Fibroblast of lung (primary cell): ENCODE measurements at regions not wholly inside any gene's neighbourhood (a gene's known extent, or its start where the extent isn't known, plus 50 kb on each side); places are given as distances from the start of the nearest gene placed in this dataset.

Source experiments
- CTCF ChIP-seq, 2 donors: IDR thresholded peaks in 1 of 2; conservative IDR thresholded peaks in 1 of 2; 1 replicate in 1 of 2; 2 replicates in 1 of 2; pipeline ENCODE4 v1.5.1; 2011 to 2012; ENCODE audit warnings: low read length in 2 of 2, control low read depth in 1 of 2, inconsistent platforms in 1 of 2, low read depth in 1 of 2, mild to moderate bottlenecking in 1 of 2
- EZH2 ChIP-seq: IDR thresholded peaks from 2 replicates; pipeline ENCODE4 v1.5.1; 2012; ENCODE audit warnings: low read length, control low read depth, mild to moderate bottlenecking; ENCODE audit errors: missing control alignments

GRCh38 chr3:35223632-35224394 lies 415.5 kb upstream of the ARPP21 start:
- no peak for TF ChIP-seq CTCF (conservative IDR thresholded peaks at IDR 0.05 in 1 of 2, IDR thresholded peaks at IDR 0.05 in 1 of 2; ENCODE audit: low read depth in 1 of 2, low read length in 2 of 2)
- no peak for TF ChIP-seq EZH2
